SK-N-MC (cell line): ENCODE measurements at regions not wholly inside any gene's neighbourhood (a gene's known extent, or its start where the extent isn't known, plus 50 kb on each side); places are given as distances from the start of the nearest gene placed in this dataset.

Experiments
- EZH2 ChIP-seq: fragments of 200-600 bp; sonication (generic); IDR thresholded peaks from one replicate; pipeline ENCODE4 v1.6.1; 2017; ENCODE audit warnings: antibody characterized with exemption
- POLR2AphosphoS5 ChIP-seq: IDR thresholded peaks from 2 replicates; pipeline ENCODE4 v1.6.1; 2012; ENCODE audit warnings: mild to moderate bottlenecking, low read depth, low read length, borderline replicate concordance

DNA sequence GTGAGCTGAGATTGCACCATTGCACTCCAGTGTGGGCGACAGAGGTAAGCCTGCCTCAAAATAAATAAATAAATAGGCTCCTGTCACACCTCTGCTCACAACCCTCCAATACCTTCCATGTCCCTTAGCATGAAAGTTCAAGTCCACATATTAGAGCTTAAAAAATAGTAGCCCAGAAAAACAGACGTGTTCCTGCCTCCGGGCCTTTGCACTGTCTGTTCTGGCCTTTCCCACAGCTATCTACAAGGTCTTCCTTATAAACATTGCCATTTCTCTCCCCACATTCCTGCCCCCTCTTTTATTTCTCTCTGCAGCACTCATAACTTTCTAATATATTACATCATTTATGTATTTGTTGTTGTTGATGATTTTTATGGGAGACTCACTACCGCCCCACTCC lies 85.6 kb upstream of the CASZ1 start:
- TF ChIP-seq EZH2 (no peak), POLR2AphosphoS5 (no peak)
